Keratinocyte (primary cell): ENCODE measurements at regions not wholly inside any gene's neighbourhood (a gene's known extent, or its start where the extent isn't known, plus 50 kb on each side); places are given as distances from the start of the nearest gene placed in this dataset.
A peak's percentile ranks its signal among the peaks of the same experiment; 100 is the strongest.

ENCODE experiments used
- DNase-seq: peaks from one replicate; pipeline ENCODE4 v3.0.0-alpha.2; 2011; ENCODE audit warnings: low read depth, missing footprints, low spot score
- FAIRE-seq: peaks from 2 replicates; lab custom pipeline; 2011; peaks lifted over from hg19 to GRCh38; lab: Jason Lieb, UNC
- H2AFZ ChIP-seq: 2 replicates; pipeline ENCODE4 v1.6.0; 2012; ENCODE audit warnings: low read length, control low read depth, inconsistent platforms; ENCODE audit not compliant: control insufficient read depth
- H3K27ac ChIP-seq: 2 replicates; pipeline ENCODE4 v1.5.1; 2011; ENCODE audit warnings: low read length; ENCODE audit not compliant: control insufficient read depth, insufficient read depth
- H3K27me3 ChIP-seq: 3 replicates; pipeline ENCODE4 v1.6.0; 2011; ENCODE audit warnings: low read length; ENCODE audit not compliant: control insufficient read depth, insufficient read depth; ENCODE audit errors: extremely low read depth
- H3K36me3 ChIP-seq, 2 experiments: 2 replicates in 1 of 2; 3 replicates in 1 of 2; pipeline ENCODE4 v1.5.1; 2011; ENCODE audit warnings: low read length in 2 of 2, mild to moderate bottlenecking in 1 of 2; ENCODE audit not compliant: control insufficient read depth in 2 of 2, insufficient read depth in 2 of 2; ENCODE audit errors: extremely low read depth in 1 of 2
- H3K4me1 ChIP-seq: 3 replicates; pipeline ENCODE4 v1.5.1; 2011; ENCODE audit warnings: low read length; ENCODE audit not compliant: control insufficient read depth, insufficient read depth; ENCODE audit errors: extremely low read depth
- H3K4me2 ChIP-seq: 3 replicates; pipeline ENCODE4 v1.6.0; 2011; ENCODE audit warnings: low read depth, low read length; ENCODE audit not compliant: control insufficient read depth, insufficient read depth; ENCODE audit errors: extremely low read depth
- H3K4me3 ChIP-seq, 3 experiments: fragments of 200-600 bp in 1 of 3; sonication (generic) in 1 of 3; 2 replicates in 2 of 3; 3 replicates in 1 of 3; pipeline ENCODE4 v1.5.1; 2011 to 2016; ENCODE audit warnings: low read length in 3 of 3, mild to moderate bottlenecking in 3 of 3, control low read depth in 2 of 3, inconsistent platforms in 1 of 3, low read depth in 1 of 3, mixed read lengths in 1 of 3, mixed run types in 1 of 3, moderate library complexity in 1 of 3; ENCODE audit not compliant: control insufficient read depth in 2 of 3, insufficient read depth in 2 of 3; ENCODE audit errors: extremely low read depth in 1 of 3
- H3K79me2 ChIP-seq: 2 replicates; pipeline ENCODE4 v1.6.0; 2012; ENCODE audit warnings: low read length; ENCODE audit not compliant: control insufficient read depth, insufficient read depth
- H3K9ac ChIP-seq: 3 replicates; pipeline ENCODE4 v1.6.0; 2011; ENCODE audit warnings: low read length; ENCODE audit not compliant: control insufficient read depth, insufficient read depth; ENCODE audit errors: extremely low read depth
- H3K9me1 ChIP-seq: 3 replicates; pipeline ENCODE4 v1.6.0; 2011; ENCODE audit warnings: low read length; ENCODE audit not compliant: control insufficient read depth, insufficient read depth; ENCODE audit errors: extremely low read depth
- H3K9me3 ChIP-seq: 2 replicates; pipeline ENCODE4 v1.5.1; 2012; ENCODE audit warnings: low read depth, low read length; ENCODE audit not compliant: control insufficient read depth
- H4K20me1 ChIP-seq: 3 replicates; pipeline ENCODE4 v1.6.0; 2011; ENCODE audit warnings: low read length; ENCODE audit not compliant: control insufficient read depth, insufficient read depth; ENCODE audit errors: extremely low read depth
- CTCF ChIP-seq, 3 experiments: IDR thresholded peaks in 1 of 3; conservative IDR thresholded peaks in 1 of 3; optimal IDR thresholded peaks in 1 of 3; 2 replicates in 2 of 3; 3 replicates in 1 of 3; pipeline versions ENCODE3 to v1.5.1; 2011; ENCODE audit warnings: low read length in 3 of 3, mild to moderate bottlenecking in 3 of 3, moderate library complexity in 2 of 3, control low read depth in 1 of 3, inconsistent platforms in 1 of 3; ENCODE audit not compliant: insufficient read depth in 2 of 3; ENCODE audit errors: extremely low read depth in 1 of 3
- EZH2 ChIP-seq: IDR thresholded peaks from one replicate; pipeline ENCODE4 v1.6.1; 2012; ENCODE audit warnings: inconsistent platforms, mild to moderate bottlenecking, low read length, moderate library complexity
- dilution Hi-C: fragments of 300-500 bp; cut with MboI; formaldehyde crosslinking; loops from one replicate; pipeline ENCODE4 v1.7.0; 2020; ENCODE audit warnings: low sequenced_read_pairs; ENCODE audit not compliant: extremely low pct_ligation_motif_present

- no peak for DNase-seq
Observed at GRCh38 chr4:116126794-116127193, 958.6 kb downstream of the TRAM1L1 start.

GRCh38 chr4:116122124-116122523 lies 963.3 kb downstream of the TRAM1L1 start:
- no peaks in the 10 kb centered on the region for H3K79me2 ChIP-seq
- peaks cover 3% of the 10 kb centered on the region for H3K4me1 ChIP-seq
- H3K27ac ChIP-seq = no peak overlapping the region
- H2AFZ ChIP-seq = no peak overlapping the region
- FAIRE-seq (peak; percentile 80), DNase-seq (no peak)
- H3K9ac ChIP-seq = no peak overlapping the region
- no peak overlapping the region for H3K4me3 ChIP-seq
- H4K20me1 ChIP-seq = no peaks in the 10 kb centered on the region
- H3K9me3 ChIP-seq = no peaks in the 10 kb centered on the region
- H3K36me3 ChIP-seq = no peaks in the 10 kb centered on the region
- H3K4me2 ChIP-seq = no peak overlapping the region
- no peaks in the 10 kb centered on the region for H3K27me3 ChIP-seq
- H3K9me1 ChIP-seq = no peaks in the 10 kb centered on the region
- no peak for TF ChIP-seq EZH2
- TF ChIP-seq CTCF (optimal IDR thresholded peaks at IDR 0.05 in 1 of 3, IDR thresholded peaks at IDR 0.05 in 1 of 3, conservative IDR thresholded peaks at IDR 0.05 in 1 of 3; ENCODE audit: extremely low read depth in 1 of 3, insufficient read depth in 2 of 3, low read length in 3 of 3) = no peak
- dilution Hi-C loops = no loop called here

More at GRCh38 chr4:116126794-116127193, 958.6 kb downstream of the TRAM1L1 start:
- TF ChIP-seq EZH2 = no peak
- no peak for TF ChIP-seq CTCF (optimal IDR thresholded peaks at IDR 0.05 in 1 of 3, IDR thresholded peaks at IDR 0.05 in 1 of 3, conservative IDR thresholded peaks at IDR 0.05 in 1 of 3; ENCODE audit: extremely low read depth in 1 of 3, insufficient read depth in 2 of 3, low read length in 3 of 3)
- Histone ChIP-seq H3K27ac (no peak overlapping the region), H3K4me1 (peaks cover 3% of the 10 kb centered on the region), H3K9ac (no peak overlapping the region), H3K9me1 (no peaks in the 10 kb centered on the region), H4K20me1 (no peaks in the 10 kb centered on the region), H3K4me2 (no peak overlapping the region), H2AFZ (no peak overlapping the region), H3K9me3 (no peaks in the 10 kb centered on the region), H3K4me3 (no peak overlapping the region), H3K79me2 (no peaks in the 10 kb centered on the region), H3K36me3 (no peaks in the 10 kb centered on the region), H3K27me3 (no peaks in the 10 kb centered on the region)
- dilution Hi-C loops = no loop called here
- FAIRE-seq = no peak
